ENCODE measurements at regions not wholly inside any gene's neighbourhood (a gene's known extent, or its start where the extent isn't known, plus 50 kb on each side); places are given as distances from the start of the nearest gene placed in this dataset.
A peak's percentile ranks its signal among the peaks of the same experiment; 100 is the strongest.

DNA sequence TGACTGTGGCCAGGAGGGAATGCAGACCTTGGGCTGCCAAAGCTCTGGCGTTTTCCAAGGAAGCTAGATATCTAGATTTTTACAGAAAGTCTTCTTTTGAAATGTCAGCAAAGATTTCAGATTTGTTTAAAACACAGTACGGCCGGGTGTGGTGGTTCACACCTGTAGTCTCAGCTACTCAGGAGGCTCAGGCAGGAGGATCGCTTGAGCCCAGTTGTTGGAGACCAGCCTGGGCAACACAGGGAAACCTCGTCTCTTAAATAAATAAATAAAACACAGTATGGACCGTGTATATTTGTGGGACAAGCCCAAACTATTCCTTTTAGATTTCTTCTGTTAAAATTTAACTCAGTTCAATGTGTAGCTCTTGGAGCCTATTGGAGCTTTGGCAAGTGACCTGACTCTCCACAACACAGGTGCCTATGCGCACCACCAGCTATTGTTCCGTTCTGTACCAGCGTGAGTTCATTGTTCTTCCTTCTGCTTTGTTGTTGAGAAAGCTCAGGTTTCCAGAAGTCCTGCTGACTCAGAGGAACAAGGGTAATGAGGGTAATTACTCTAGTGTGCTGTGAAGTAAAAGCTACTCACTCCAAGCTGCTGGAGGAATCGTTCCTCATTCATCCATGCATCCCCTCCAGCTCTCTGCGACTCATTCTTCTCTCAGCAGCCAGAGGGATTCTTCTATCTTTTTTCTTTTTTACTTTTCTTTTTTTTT, 73.1 kb upstream of the SLC6A6 start:
- no peak overlapping the region for H3K4me3 ChIP-seq (replicated peaks in 1 of 3; ENCODE audit: insufficient read depth in 1 of 3, low read depth in 1 of 3, low read length in 3 of 3)
- DNase-seq (ENCODE audit: low read depth, low spot score), result peak; percentile 67
- no peak overlapping the region for H3K4me2 ChIP-seq (ENCODE audit: insufficient read depth, low read length)
- no peaks in the 10 kb centered on the region for H3K9me1 ChIP-seq (replicated peaks; ENCODE audit: control insufficient read depth, extremely low read depth, insufficient read depth, low read length)
- no peak overlapping the region for H3K9ac ChIP-seq (replicated peaks; ENCODE audit: extremely low read depth, insufficient read depth, low read length)
- TF ChIP-seq JUN (IDR thresholded peaks at IDR 0.05; ENCODE audit: borderline replicate concordance, insufficient read depth, insufficient read length, low read depth) (no peak), POLR2A (IDR thresholded peaks at IDR 0.05; ENCODE audit: low read depth, low read length) (no peak), MYC (IDR thresholded peaks at IDR 0.05; ENCODE audit: low read depth, low read length) (no peak), FOS (IDR thresholded peaks at IDR 0.05; ENCODE audit: borderline replicate concordance, insufficient read depth, low read length) (no peak), EZH2 (IDR thresholded peaks at IDR 0.05; ENCODE audit: borderline replicate concordance, low read depth, low read length, severe bottlenecking) (no peak)
- dilution Hi-C loops (cut with MboI; ENCODE audit: extremely low pct_ligation_motif_present, low sequenced_read_pairs), result no loop called here
- peak; percentile 62 for FAIRE-seq
- ChIA-PET POLR2A (no interaction called here), CTCF (interaction anchor here (0.7 to 1.6 kb wide), 5 partner anchors 8 to 132 kb away, joined by 3 to 7 read pairs (median 3); no protein-coding TSS in a partner anchor)
- no peaks in the 10 kb centered on the region for H3K79me2 ChIP-seq (ENCODE audit: control insufficient read depth, insufficient read depth, low read length)
- H2AFZ ChIP-seq (ENCODE audit: low read depth, low read length), result no peak overlapping the region
- BruUV-seq (replicated peaks), result no TSS peak
- H4K20me1 ChIP-seq (replicated peaks; ENCODE audit: control insufficient read depth, extremely low read depth, insufficient read depth, low read length), result no peaks in the 10 kb centered on the region
- no peaks in the 10 kb centered on the region for H3K36me3 ChIP-seq (ENCODE audit: control insufficient read depth in 2 of 2, extremely low read depth in 1 of 2, insufficient read depth in 2 of 2, low read length in 2 of 2)
- H3K27ac ChIP-seq (ENCODE audit: insufficient read depth, low read depth, low read length), result no peak overlapping the region
- no peaks in the 10 kb centered on the region for H3K27me3 ChIP-seq (ENCODE audit: control insufficient read depth in 2 of 2, insufficient read depth in 2 of 2, low read length in 2 of 2)
- intact Hi-C loops (cut with micrococcal nuclease), result no loop called here
- H3K4me1 ChIP-seq (ENCODE audit: control insufficient read depth, extremely low read depth, insufficient read depth, low read length), result no peaks in the 10 kb centered on the region
- no peaks in the 10 kb centered on the region for H3K9me3 ChIP-seq (replicated peaks; ENCODE audit: control insufficient read depth, insufficient read depth, low read length)

- Histone ChIP-seq H4K20me1 (replicated peaks; ENCODE audit: control insufficient read depth, extremely low read depth, insufficient read depth, low read length) (no peaks in the 10 kb centered on the region), H3K4me3 (replicated peaks in 1 of 3; ENCODE audit: insufficient read depth in 1 of 3, low read depth in 1 of 3, low read length in 3 of 3) (no peak overlapping the region), H3K9ac (replicated peaks; ENCODE audit: extremely low read depth, insufficient read depth, low read length) (no peak overlapping the region), H3K4me1 (ENCODE audit: control insufficient read depth, extremely low read depth, insufficient read depth, low read length) (no peaks in the 10 kb centered on the region), H3K36me3 (ENCODE audit: control insufficient read depth in 2 of 2, extremely low read depth in 1 of 2, insufficient read depth in 2 of 2, low read length in 2 of 2) (no peaks in the 10 kb centered on the region), H3K9me3 (replicated peaks; ENCODE audit: control insufficient read depth, insufficient read depth, low read length) (no peaks in the 10 kb centered on the region), H3K9me1 (replicated peaks; ENCODE audit: control insufficient read depth, extremely low read depth, insufficient read depth, low read length) (no peaks in the 10 kb centered on the region), H3K27me3 (ENCODE audit: control insufficient read depth in 2 of 2, insufficient read depth in 2 of 2, low read length in 2 of 2) (no peaks in the 10 kb centered on the region), H3K4me2 (ENCODE audit: insufficient read depth, low read length) (no peak overlapping the region), H3K27ac (ENCODE audit: insufficient read depth, low read depth, low read length) (no peak overlapping the region), H3K79me2 (ENCODE audit: control insufficient read depth, insufficient read depth, low read length) (no peaks in the 10 kb centered on the region), H2AFZ (ENCODE audit: low read depth, low read length) (no peak overlapping the region)
- ChIA-PET POLR2A (no interaction called here), CTCF (interaction anchor here (0.7 to 1.6 kb wide), 4 partner anchors 9 to 131 kb away, joined by 3 to 7 read pairs (median 3); no protein-coding TSS in a partner anchor)
- no peak for DNase-seq (ENCODE audit: low read depth, low spot score)
- TF ChIP-seq POLR2AphosphoS5 (IDR thresholded peaks at IDR 0.05; ENCODE audit: insufficient read depth, low read depth, low read length) (no peak), FOS (IDR thresholded peaks at IDR 0.05; ENCODE audit: borderline replicate concordance, insufficient read depth, low read length) (no peak), GATA2 (IDR thresholded peaks at IDR 0.05; ENCODE audit: insufficient read depth, insufficient read length, low read depth, low read length) (no peak), EZH2 (IDR thresholded peaks at IDR 0.05; ENCODE audit: borderline replicate concordance, low read depth, low read length, severe bottlenecking) (no peak), MYC (IDR thresholded peaks at IDR 0.05; ENCODE audit: low read depth, low read length) (no peak), JUN (IDR thresholded peaks at IDR 0.05; ENCODE audit: borderline replicate concordance, insufficient read depth, insufficient read length, low read depth) (no peak), POLR2A (IDR thresholded peaks at IDR 0.05; ENCODE audit: low read depth, low read length) (no peak), MAX (IDR thresholded peaks at IDR 0.05; ENCODE audit: insufficient read depth, insufficient read length) (no peak)
- TF ChIP-seq, protein P1, sequence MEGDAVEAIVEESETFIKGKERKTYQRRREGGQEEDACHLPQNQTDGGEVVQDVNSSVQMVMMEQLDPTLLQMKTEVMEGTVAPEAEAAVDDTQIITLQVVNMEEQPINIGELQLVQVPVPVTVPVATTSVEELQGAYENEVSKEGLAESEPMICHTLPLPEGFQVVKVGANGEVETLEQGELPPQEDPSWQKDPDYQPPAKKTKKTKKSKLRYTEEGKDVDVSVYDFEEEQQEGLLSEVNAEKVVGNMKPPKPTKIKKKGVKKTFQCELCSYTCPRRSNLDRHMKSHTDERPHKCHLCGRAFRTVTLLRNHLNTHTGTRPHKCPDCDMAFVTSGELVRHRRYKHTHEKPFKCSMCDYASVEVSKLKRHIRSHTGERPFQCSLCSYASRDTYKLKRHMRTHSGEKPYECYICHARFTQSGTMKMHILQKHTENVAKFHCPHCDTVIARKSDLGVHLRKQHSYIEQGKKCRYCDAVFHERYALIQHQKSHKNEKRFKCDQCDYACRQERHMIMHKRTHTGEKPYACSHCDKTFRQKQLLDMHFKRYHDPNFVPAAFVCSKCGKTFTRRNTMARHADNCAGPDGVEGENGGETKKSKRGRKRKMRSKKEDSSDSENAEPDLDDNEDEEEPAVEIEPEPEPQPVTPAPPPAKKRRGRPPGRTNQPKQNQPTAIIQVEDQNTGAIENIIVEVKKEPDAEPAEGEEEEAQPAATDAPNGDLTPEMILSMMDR (IDR thresholded peaks at IDR 0.05; ENCODE audit: extremely low read depth in 1 of 2, insufficient read depth in 1 of 2, low read depth in 1 of 2, low read length in 2 of 2), result no peak
- no TSS peak for BruUV-seq (replicated peaks)
- intact Hi-C loops (cut with micrococcal nuclease) (no loop called here), dilution Hi-C loops (cut with MboI; ENCODE audit: extremely low pct_ligation_motif_present, low sequenced_read_pairs) (no loop called here)
- FAIRE-seq, result no peak
Measured at GRCh38 chr3:14329842-14330241, 72.6 kb upstream of the SLC6A6 start.
